Lung (tissue), 11 donors: ENCODE measurements at regions not wholly inside any gene's neighbourhood (a gene's known extent, or its start where the extent isn't known, plus 50 kb on each side); places are given as distances from the start of the nearest gene placed in this dataset.
A peak's percentile ranks its signal among the peaks of the same experiment; 100 is the strongest.

ENCODE experiments used
- ATAC-seq: fragments of 200-7000 bp; cut with Tn5 transposase; one replicate; pipeline ENCODE4 v1.9.1; 2020; ENCODE audit warnings: moderate number of reproducible peaks; ENCODE audit not compliant: insufficient read depth, low FRiP score
- DNase-seq, 3 donors: peaks; one replicate each; pipeline ENCODE4 v3.0.0-alpha.2; 2013 to 2017
- H3K27ac ChIP-seq, 2 donors: one replicate each; pipeline ENCODE4 v1.5.1; 2013; ENCODE audit warnings: mild to moderate bottlenecking in 2 of 2, moderate library complexity in 2 of 2, control low read depth in 1 of 2, inconsistent platforms in 1 of 2, low read depth in 1 of 2, low read length in 1 of 2
- H3K27me3 ChIP-seq, 3 donors: one replicate each; pipeline ENCODE4 v1.5.1; 2013; ENCODE audit warnings: low read length in 2 of 3; ENCODE audit not compliant: control insufficient read depth in 3 of 3, insufficient read depth in 3 of 3
- H3K36me3 ChIP-seq, 4 donors: one replicate each; pipeline ENCODE4 v1.5.1; 2013; ENCODE audit warnings: low read length in 4 of 4, mild to moderate bottlenecking in 1 of 4, moderate library complexity in 1 of 4; ENCODE audit not compliant: control insufficient read depth in 4 of 4, insufficient read depth in 4 of 4
- H3K4me1 ChIP-seq, 5 donors: one replicate each; pipeline ENCODE4 v1.5.1; 2013; ENCODE audit warnings: low read length in 5 of 5, mild to moderate bottlenecking in 2 of 5, moderate library complexity in 1 of 5; ENCODE audit not compliant: control insufficient read depth in 5 of 5, insufficient read depth in 5 of 5
- H3K4me3 ChIP-seq: one replicate; pipeline ENCODE4 v1.5.1; 2013; ENCODE audit warnings: mild to moderate bottlenecking, control low read depth, moderate library complexity
- H3K9ac ChIP-seq, 2 donors: one replicate each; pipeline ENCODE4 v1.5.1; 2013; ENCODE audit warnings: low read length in 2 of 2, control low read depth in 1 of 2; ENCODE audit not compliant: insufficient read depth in 1 of 2
- H3K9me3 ChIP-seq, 4 donors: one replicate each; pipeline ENCODE4 v1.5.1; 2013; ENCODE audit warnings: low read length in 3 of 4, mild to moderate bottlenecking in 1 of 4, moderate library complexity in 1 of 4; ENCODE audit not compliant: control insufficient read depth in 4 of 4, insufficient read depth in 3 of 4
- CTCF ChIP-seq: IDR thresholded peaks from 2 replicates; pipeline ENCODE4 v1.5.1; 2012; ENCODE audit warnings: mild to moderate bottlenecking; ENCODE audit errors: control extremely low read depth, extremely low read depth
- WGBS, 2 donors: extraction: QIAGEN DNeasy Blood & Tissue Kit; methylation state at CpG; one replicate each; pipeline ENCODE4 v1.1.7; 2013; 5-methylcytosine and 5-hydroxymethylcytosine counted together
- donor health status: control.
- donor health status: control.
- donor health status: Bipolar disorder and iron deficiency.
- donor health status: healthy.
- donor health status: DM: yes; HTN: yes; CAD: no.

- Histone ChIP-seq H3K4me3 (no peak overlapping the region), H3K9me3 (peaks cover 0 to 4% (median 0%) of the 10 kb centered on the region in 4 donors), H3K27me3 (no peaks in the 10 kb centered on the region), H3K27ac (no peak overlapping the region), H3K4me1 (no peaks in the 10 kb centered on the region), H3K9ac (no peak overlapping the region), H3K36me3 (no peaks in the 10 kb centered on the region)
- ATAC-seq (no peak), DNase-seq (peak in 2 of 3 donors; percentile 12 to 19)
- 85 to 91% methylated on average over 1 of the region's 1 CpG for WGBS, 2 donors
- TF ChIP-seq CTCF, result no peak
Observed at GRCh38 chr9:17942498-17942897, 363.6 kb downstream of the SH3GL2 start.

GRCh38 chr9:17955409-17955808 is 376.5 kb downstream of the SH3GL2 start:
- Histone ChIP-seq H3K9ac (no peak overlapping the region), H3K27me3 (no peaks in the 10 kb centered on the region), H3K9me3 (no peaks in the 10 kb centered on the region), H3K27ac (no peak overlapping the region), H3K4me1 (no peaks in the 10 kb centered on the region), H3K36me3 (no peaks in the 10 kb centered on the region), H3K4me3 (no peak overlapping the region)
- ATAC-seq (no peak), DNase-seq (no peak)
- WGBS, 2 donors, result 71 to 73% methylated on average over 2 of the region's 2 CpGs
- no peak for TF ChIP-seq CTCF

GRCh38 chr9:17958363-17958762 is 379.5 kb downstream of the SH3GL2 start:
- 70 to 71% methylated on average over 2 of the region's 2 CpGs for WGBS, 2 donors
- Histone ChIP-seq H3K4me3 (no peak overlapping the region), H3K9ac (no peak overlapping the region), H3K27me3 (no peaks in the 10 kb centered on the region), H3K9me3 (no peaks in the 10 kb centered on the region), H3K27ac (no peak overlapping the region), H3K4me1 (no peaks in the 10 kb centered on the region), H3K36me3 (no peaks in the 10 kb centered on the region)
- DNase-seq (peak in 2 of 3 donors; percentile 7 to 20), ATAC-seq (no peak)
- no peak for TF ChIP-seq CTCF

GRCh38 chr9:17962747-17963146 is 383.9 kb downstream of the SH3GL2 start:
- ATAC-seq (no peak), DNase-seq (peak in 2 of 3 donors; percentile 6 to 21)
- Histone ChIP-seq H3K9me3 (no peaks in the 10 kb centered on the region), H3K4me3 (no peak overlapping the region), H3K9ac (no peak overlapping the region), H3K27ac (no peak overlapping the region), H3K4me1 (no peaks in the 10 kb centered on the region), H3K36me3 (no peaks in the 10 kb centered on the region), H3K27me3 (no peaks in the 10 kb centered on the region)
- WGBS, 2 donors, result 40 to 64% methylated on average over 3 of the region's 3 CpGs
- TF ChIP-seq CTCF, result no peak
